HEK293T (cell line): ENCODE measurements at regions not wholly inside any gene's neighbourhood (a gene's known extent, or its start where the extent isn't known, plus 50 kb on each side); places are given as distances from the start of the nearest gene placed in this dataset.

Source experiments
- CTCF ChIA-PET: fragments of 350-600 bp; formaldehyde crosslinking; extraction: SDS; loops from one replicate; lab custom pipeline; 2021; ENCODE audit warnings: antibody characterized with exemption, inconsistent platforms; lab: Yijun Ruan, JAX
- POLR2A ChIA-PET: fragments of 350-600 bp; formaldehyde crosslinking; extraction: SDS; loops from one replicate; lab custom pipeline; 2020; ENCODE audit warnings: antibody characterized with exemption, inconsistent platforms; lab: Yijun Ruan, JAX
- DNase-seq: peaks from one replicate; pipeline ENCODE4 v3.0.0; 2012; ENCODE audit warnings: mixed read lengths; ENCODE audit errors: extremely low spot score
- ARNT ChIP-seq: fragments of 450-650 bp; IDR thresholded peaks from 2 replicates; pipeline ENCODE4 v1.6.1; 2017; ENCODE audit warnings: mild to moderate bottlenecking
- BHLHE40 ChIP-seq: fragments of 450-650 bp; IDR thresholded peaks from 2 replicates; pipeline ENCODE4 v1.6.1; 2016; ENCODE audit warnings: mild to moderate bottlenecking, moderate library complexity, borderline replicate concordance
- CTBP1 ChIP-seq: fragments of 450-650 bp; IDR thresholded peaks from 2 replicates; pipeline ENCODE4 v1.6.1; 2016; ENCODE audit warnings: borderline replicate concordance
- ELF4 ChIP-seq: fragments of 450-650 bp; IDR thresholded peaks from 2 replicates; pipeline ENCODE4 v1.6.1; 2017; ENCODE audit warnings: antibody characterized with exemption
- FOXA1 ChIP-seq: fragments of 450-650 bp; IDR thresholded peaks from 2 replicates; pipeline ENCODE4 v1.6.1; 2016; ENCODE audit warnings: mild to moderate bottlenecking
- FOXK2 ChIP-seq: fragments of 450-650 bp; IDR thresholded peaks from 2 replicates; pipeline ENCODE4 v1.6.1; 2016; ENCODE audit warnings: mild to moderate bottlenecking
- FOXM1 ChIP-seq: fragments of 450-650 bp; IDR thresholded peaks from 2 replicates; pipeline ENCODE4 v1.6.1; 2017; ENCODE audit warnings: mild to moderate bottlenecking, borderline replicate concordance
- HDGF ChIP-seq: fragments of 450-650 bp; IDR thresholded peaks from 2 replicates; pipeline ENCODE4 v1.6.1; 2017; ENCODE audit warnings: antibody characterized with exemption, borderline replicate concordance
- L3MBTL2 ChIP-seq: fragments of 450-650 bp; conservative IDR thresholded peaks from 2 replicates; pipeline ENCODE4 v1.6.1; 2016; ENCODE audit warnings: mild to moderate bottlenecking
- LEF1 ChIP-seq: fragments of 450-650 bp; IDR thresholded peaks from 2 replicates; pipeline ENCODE4 v1.6.1; 2017; ENCODE audit warnings: mild to moderate bottlenecking, borderline replicate concordance
- NFRKB ChIP-seq: fragments of 450-650 bp; IDR thresholded peaks from 2 replicates; pipeline ENCODE4 v1.6.1; 2016; ENCODE audit warnings: mild to moderate bottlenecking, moderate library complexity
- SP1 ChIP-seq: fragments of 450-650 bp; IDR thresholded peaks from 2 replicates; pipeline ENCODE4 v1.6.1; 2017
- SUZ12 ChIP-seq: fragments of 450-650 bp; IDR thresholded peaks from 2 replicates; pipeline ENCODE4 v1.6.1; 2016; ENCODE audit warnings: mild to moderate bottlenecking
- TARDBP ChIP-seq: fragments of 450-650 bp; IDR thresholded peaks from 2 replicates; pipeline ENCODE4 v1.6.1; 2016
- ZNF384 ChIP-seq: fragments of 450-650 bp; IDR thresholded peaks from 2 replicates; pipeline ENCODE4 v1.6.1; 2016
- TF ChIP-seq, protein P1 (sequence below): fragments of 450-650 bp; IDR thresholded peaks from 2 replicates; pipeline ENCODE4 v1.6.1; 2016

DNA sequence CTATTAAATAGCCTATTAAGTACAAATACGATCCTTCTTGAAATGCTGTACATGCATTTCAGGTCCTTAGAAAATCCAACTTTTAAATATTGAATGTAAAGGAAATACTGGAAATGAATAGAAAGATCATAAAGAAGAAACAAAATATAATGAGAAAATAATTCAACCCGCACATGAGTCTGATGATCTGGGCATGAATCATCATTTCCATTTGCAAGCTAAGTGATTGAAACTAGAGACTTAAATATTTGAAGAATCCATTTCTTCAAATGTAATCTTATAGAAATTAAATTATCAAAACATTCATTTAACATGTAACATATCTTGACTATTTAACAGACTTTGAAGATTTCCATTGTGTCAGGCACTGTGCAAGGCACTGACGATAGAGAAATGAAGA, 977.0 kb downstream of the TFAP2A start:
- POLR2A ChIA-PET, result no interaction called here
- TF ChIP-seq ARNT, result no peak
- no peak for TF ChIP-seq BHLHE40
- no peak for TF ChIP-seq TARDBP
- TF ChIP-seq ZNF384, result no peak
- TF ChIP-seq HDGF, result no peak
- no peak for TF ChIP-seq LEF1
- TF ChIP-seq FOXA1, result no peak
- DNase-seq, result no peak
- CTCF ChIA-PET, result no interaction called here

DNA sequence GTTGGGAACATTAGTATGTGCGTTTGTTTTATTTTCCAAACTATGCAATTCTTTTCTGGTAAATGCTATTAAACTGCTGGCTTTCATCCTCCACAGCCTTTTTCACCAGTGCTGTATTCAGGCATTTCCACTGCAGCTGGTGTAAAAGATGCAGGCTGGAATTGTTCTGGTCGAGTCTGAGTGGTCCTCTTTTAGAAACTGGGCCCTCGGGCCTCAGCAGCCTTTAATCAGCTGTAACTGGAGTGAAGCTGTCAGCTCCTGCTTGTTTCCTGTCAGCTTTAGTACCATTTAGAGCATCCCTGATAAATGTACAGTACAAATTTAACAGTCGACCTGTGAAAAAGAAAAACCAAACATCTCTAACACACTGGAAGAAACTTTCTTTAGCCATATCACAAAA, 979.6 kb downstream of the TFAP2A start:
- CTCF ChIA-PET, result no interaction called here
- no peak for TF ChIP-seq BHLHE40
- TF ChIP-seq SP1, result no peak
- no peak for TF ChIP-seq ZNF384
- no peak for TF ChIP-seq L3MBTL2
- TF ChIP-seq SUZ12, result no peak
- TF ChIP-seq FOXA1, result no peak
- TF ChIP-seq TARDBP, result no peak
- no peak for TF ChIP-seq HDGF
- TF ChIP-seq ARNT, result no peak
- TF ChIP-seq CTBP1, result no peak
- no peak for TF ChIP-seq LEF1
- no peak for TF ChIP-seq FOXM1
- TF ChIP-seq FOXK2, result no peak
- TF ChIP-seq ELF4, result no peak
- TF ChIP-seq, protein P1, sequence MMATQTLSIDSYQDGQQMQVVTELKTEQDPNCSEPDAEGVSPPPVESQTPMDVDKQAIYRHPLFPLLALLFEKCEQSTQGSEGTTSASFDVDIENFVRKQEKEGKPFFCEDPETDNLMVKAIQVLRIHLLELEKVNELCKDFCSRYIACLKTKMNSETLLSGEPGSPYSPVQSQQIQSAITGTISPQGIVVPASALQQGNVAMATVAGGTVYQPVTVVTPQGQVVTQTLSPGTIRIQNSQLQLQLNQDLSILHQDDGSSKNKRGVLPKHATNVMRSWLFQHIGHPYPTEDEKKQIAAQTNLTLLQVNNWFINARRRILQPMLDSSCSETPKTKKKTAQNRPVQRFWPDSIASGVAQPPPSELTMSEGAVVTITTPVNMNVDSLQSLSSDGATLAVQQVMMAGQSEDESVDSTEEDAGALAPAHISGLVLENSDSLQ, result no peak
- TF ChIP-seq NFRKB, result no peak
- no peak for DNase-seq
- POLR2A ChIA-PET, result no interaction called here

DNA sequence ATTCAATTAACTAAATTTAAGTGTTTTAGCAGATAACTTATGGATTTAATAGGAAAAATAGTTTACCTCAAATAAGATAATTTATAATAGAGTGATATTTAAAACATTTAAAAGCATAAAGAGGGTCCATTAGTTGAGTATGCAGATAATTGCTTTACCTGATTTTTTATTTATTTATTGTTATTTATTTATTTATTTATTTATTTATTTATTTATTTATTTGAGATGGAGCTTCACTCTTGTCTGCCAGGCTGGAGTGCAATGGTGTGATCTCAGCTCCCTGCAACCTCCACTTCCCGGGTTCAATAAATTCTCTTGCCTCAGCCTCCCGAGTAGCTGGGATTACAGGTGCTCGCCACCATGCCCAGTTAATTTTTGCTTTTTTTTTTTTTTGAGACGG, 982.9 kb downstream of the TFAP2A start:
- TF ChIP-seq, protein P1, result no peak
- TF ChIP-seq L3MBTL2, result no peak
- no peak for TF ChIP-seq ARNT
- TF ChIP-seq SP1, result no peak
- no peak for TF ChIP-seq FOXA1
- TF ChIP-seq FOXK2, result no peak
- TF ChIP-seq FOXM1, result no peak
- TF ChIP-seq BHLHE40, result no peak
- TF ChIP-seq ZNF384, result no peak
- TF ChIP-seq NFRKB, result no peak
- ChIA-PET CTCF (no interaction called here), POLR2A (no interaction called here)
- DNase-seq, result no peak

DNA sequence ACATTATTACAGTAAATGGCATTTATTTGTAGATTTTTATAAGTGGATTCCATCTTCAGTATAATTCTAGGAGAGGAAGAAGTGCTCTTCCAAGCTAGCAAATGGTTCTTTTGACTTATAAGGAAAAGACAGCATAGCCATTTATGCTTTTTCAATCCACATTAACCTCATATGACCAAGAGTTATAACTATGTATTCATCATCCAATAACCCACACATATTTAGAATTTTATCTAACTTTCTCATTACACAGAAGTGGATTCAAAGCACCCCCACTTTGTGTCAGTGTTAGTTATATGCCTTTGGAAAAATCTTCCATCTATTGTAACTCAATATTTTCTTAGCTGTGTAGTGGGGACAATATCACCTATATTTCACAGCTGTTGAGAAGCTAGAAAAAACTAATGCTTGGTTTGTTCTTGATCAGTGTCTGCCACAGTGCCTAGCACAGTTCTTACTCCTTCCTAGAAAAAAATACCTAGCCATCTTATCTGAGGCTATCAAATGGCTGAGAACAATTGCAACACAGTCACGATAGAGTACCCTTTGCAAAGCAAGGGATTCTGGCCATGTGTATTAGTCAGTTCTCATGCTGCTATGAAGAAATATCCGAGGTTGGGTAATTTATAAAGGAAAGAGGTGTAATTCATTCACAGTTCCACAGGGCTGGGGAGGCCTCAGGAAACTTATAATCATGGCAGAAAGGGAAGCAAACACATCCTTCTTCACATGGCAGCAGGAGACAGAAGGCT, 986.3 kb downstream of the TFAP2A start:
- no peak for DNase-seq
- TF ChIP-seq NFRKB, result no peak
- no peak for TF ChIP-seq SP1
- no peak for TF ChIP-seq BHLHE40
- no peak for TF ChIP-seq L3MBTL2
- no peak for TF ChIP-seq FOXK2
- CTCF ChIA-PET, result no interaction called here
- POLR2A ChIA-PET, result no interaction called here

DNA sequence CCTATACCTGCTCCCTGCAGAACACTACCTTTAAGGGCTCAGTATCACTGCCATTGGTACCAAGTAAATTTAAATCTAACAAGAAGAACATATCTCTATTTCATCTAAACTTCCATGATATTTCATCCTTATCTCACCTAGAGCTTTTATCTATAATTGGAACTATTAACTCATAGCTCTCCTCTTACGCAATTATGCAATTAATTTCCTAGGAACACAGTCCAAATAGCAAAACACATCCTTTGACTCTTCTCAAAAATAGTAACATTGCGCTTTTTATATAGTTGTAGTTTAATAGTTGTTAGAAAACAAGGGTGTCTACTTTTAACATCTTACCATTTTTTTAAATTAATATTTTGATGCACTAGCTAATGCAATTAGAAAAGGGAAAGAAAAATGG, 986.8 kb upstream of the SLC35B3 start:
- no peak for DNase-seq
- TF ChIP-seq NFRKB, result no peak
- TF ChIP-seq, protein P1, result no peak
- CTCF ChIA-PET, result no interaction called here
- POLR2A ChIA-PET, result no interaction called here

DNA sequence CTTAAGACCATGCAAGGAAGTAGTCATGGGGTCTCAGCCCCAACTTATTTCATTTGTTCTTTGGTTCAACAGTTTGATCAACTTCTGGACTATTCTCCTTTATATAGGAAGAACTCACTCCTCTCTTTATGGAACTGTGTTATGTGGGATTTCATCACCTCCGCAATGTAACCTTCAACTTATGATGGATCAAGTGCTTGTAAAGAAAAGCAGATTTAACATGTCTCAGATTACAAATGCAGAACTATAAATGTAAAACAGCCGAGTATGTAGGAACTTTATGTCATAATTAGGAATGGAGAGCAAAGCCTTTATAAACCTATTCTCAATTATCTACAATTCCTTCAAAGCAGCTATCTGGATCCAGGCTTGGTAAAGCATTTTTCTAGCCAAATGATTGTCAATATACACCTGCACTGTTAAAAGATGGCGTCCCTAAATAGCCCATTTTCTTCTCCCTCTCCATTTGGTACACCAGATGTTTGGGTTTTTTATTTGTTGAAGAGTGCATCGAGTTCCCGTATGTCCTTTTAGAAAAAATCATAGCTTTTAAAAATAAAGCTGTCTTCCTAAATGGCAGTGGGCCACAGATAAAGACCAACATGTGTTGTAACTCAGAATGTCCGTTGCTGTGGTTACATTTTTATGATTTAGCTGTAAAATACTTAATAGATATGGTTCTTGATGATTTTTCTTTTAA, 985.1 kb upstream of the SLC35B3 start:
- CTCF ChIA-PET, result no interaction called here

More for the DNA sequence above, 985.1 kb upstream of the SLC35B3 start:
- POLR2A ChIA-PET, result no interaction called here
- DNase-seq, result no peak
- TF ChIP-seq CTBP1 (no peak), ZNF384 (no peak), SP1 (no peak), HDGF (no peak), FOXK2 (no peak), BHLHE40 (no peak), FOXM1 (no peak), NFRKB (no peak), SUZ12 (no peak), ARNT (no peak), LEF1 (no peak), ELF4 (no peak), L3MBTL2 (no peak), FOXA1 (no peak)
- TF ChIP-seq, protein P1, result no peak
